ENCODE measurements at regions not wholly inside any gene's neighbourhood (a gene's known extent, or its start where the extent isn't known, plus 50 kb on each side); places are given as distances from the start of the nearest gene placed in this dataset.

DNA sequence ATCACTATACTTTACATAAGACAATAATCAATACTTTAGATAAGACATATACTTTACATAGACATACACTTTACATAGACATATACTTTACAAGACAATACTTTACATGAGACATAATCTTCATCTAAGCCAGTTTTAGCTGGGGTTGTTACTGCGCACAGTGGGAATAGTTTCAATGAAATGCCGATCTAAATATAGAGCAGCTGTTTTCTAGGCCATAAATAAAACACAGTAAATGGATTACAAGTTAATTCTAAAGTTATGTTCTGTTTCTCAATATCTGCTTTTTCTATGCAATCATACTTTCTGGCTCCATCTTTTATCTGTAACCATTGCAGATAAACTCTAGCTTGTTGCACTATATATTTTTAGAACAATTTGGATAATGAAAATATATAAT, 1470.6 kb upstream of the PABPC4L start:
- Histone ChIP-seq H3K27me3 (ENCODE audit: insufficient read depth, poor library complexity, severe bottlenecking) (no peaks in the 10 kb centered on the region), H3K4me3 (replicated peaks; ENCODE audit: insufficient read depth, low read length) (no peak overlapping the region), H3K27ac (replicated peaks) (no peak overlapping the region)
- DNase-seq (ENCODE audit: low read depth in 1 of 2, low spot score in 1 of 2), result no peak
- TF ChIP-seq GABPA (IDR thresholded peaks at IDR 0.05; ENCODE audit: low read depth), result no peak
- TF ChIP-seq SPI1 (IDR thresholded peaks at IDR 0.05; ENCODE audit: borderline replicate concordance, low read depth), result no peak
- no peak for TF ChIP-seq POLR2AphosphoS5 (IDR thresholded peaks at IDR 0.05; ENCODE audit: low read depth)
- TF ChIP-seq, protein P1, sequence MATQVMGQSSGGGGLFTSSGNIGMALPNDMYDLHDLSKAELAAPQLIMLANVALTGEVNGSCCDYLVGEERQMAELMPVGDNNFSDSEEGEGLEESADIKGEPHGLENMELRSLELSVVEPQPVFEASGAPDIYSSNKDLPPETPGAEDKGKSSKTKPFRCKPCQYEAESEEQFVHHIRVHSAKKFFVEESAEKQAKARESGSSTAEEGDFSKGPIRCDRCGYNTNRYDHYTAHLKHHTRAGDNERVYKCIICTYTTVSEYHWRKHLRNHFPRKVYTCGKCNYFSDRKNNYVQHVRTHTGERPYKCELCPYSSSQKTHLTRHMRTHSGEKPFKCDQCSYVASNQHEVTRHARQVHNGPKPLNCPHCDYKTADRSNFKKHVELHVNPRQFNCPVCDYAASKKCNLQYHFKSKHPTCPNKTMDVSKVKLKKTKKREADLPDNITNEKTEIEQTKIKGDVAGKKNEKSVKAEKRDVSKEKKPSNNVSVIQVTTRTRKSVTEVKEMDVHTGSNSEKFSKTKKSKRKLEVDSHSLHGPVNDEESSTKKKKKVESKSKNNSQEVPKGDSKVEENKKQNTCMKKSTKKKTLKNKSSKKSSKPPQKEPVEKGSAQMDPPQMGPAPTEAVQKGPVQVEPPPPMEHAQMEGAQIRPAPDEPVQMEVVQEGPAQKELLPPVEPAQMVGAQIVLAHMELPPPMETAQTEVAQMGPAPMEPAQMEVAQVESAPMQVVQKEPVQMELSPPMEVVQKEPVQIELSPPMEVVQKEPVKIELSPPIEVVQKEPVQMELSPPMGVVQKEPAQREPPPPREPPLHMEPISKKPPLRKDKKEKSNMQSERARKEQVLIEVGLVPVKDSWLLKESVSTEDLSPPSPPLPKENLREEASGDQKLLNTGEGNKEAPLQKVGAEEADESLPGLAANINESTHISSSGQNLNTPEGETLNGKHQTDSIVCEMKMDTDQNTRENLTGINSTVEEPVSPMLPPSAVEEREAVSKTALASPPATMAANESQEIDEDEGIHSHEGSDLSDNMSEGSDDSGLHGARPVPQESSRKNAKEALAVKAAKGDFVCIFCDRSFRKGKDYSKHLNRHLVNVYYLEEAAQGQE (IDR thresholded peaks at IDR 0.05; ENCODE audit: insufficient replicate concordance, low read depth), result no peak
- TF ChIP-seq, protein P2, sequence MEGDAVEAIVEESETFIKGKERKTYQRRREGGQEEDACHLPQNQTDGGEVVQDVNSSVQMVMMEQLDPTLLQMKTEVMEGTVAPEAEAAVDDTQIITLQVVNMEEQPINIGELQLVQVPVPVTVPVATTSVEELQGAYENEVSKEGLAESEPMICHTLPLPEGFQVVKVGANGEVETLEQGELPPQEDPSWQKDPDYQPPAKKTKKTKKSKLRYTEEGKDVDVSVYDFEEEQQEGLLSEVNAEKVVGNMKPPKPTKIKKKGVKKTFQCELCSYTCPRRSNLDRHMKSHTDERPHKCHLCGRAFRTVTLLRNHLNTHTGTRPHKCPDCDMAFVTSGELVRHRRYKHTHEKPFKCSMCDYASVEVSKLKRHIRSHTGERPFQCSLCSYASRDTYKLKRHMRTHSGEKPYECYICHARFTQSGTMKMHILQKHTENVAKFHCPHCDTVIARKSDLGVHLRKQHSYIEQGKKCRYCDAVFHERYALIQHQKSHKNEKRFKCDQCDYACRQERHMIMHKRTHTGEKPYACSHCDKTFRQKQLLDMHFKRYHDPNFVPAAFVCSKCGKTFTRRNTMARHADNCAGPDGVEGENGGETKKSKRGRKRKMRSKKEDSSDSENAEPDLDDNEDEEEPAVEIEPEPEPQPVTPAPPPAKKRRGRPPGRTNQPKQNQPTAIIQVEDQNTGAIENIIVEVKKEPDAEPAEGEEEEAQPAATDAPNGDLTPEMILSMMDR (IDR thresholded peaks at IDR 0.05; ENCODE audit: insufficient read depth, low read length), result no peak

DNA sequence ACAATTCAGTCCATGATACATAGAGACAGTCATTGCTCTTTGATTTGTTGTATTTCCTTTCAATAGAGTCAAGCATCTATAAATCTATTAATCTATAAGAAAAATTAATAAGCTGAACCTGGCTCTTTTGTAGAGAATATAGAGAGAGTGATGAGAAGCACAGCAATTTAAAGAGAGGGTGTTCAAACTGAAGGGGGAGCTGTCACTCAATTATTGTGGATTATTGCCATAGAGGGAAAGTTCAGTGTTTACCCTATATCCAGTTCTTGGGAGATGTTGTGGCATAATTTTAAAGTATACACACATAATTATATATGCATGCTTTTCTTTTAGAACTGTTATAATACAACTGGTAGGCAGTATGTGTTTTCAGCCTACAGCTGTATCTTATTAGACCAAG, 1469.0 kb upstream of the PABPC4L start:
- Histone ChIP-seq H3K27ac (replicated peaks) (no peak overlapping the region), H3K4me3 (replicated peaks; ENCODE audit: insufficient read depth, low read length) (no peak overlapping the region), H3K27me3 (ENCODE audit: insufficient read depth, poor library complexity, severe bottlenecking) (no peaks in the 10 kb centered on the region)
- TF ChIP-seq POLR2AphosphoS5 (IDR thresholded peaks at IDR 0.05; ENCODE audit: low read depth) (no peak), SPI1 (IDR thresholded peaks at IDR 0.05; ENCODE audit: borderline replicate concordance, low read depth) (no peak), GABPA (IDR thresholded peaks at IDR 0.05; ENCODE audit: low read depth) (no peak)
- TF ChIP-seq, protein P1 (IDR thresholded peaks at IDR 0.05; ENCODE audit: insufficient replicate concordance, low read depth), result no peak
- TF ChIP-seq, protein P2 (IDR thresholded peaks at IDR 0.05; ENCODE audit: insufficient read depth, low read length), result no peak
- no peak for DNase-seq (ENCODE audit: low read depth in 1 of 2, low spot score in 1 of 2)

All from HL-60 (cell line).